ENCODE measurements at regions not wholly inside any gene's neighbourhood (a gene's known extent, or its start where the extent isn't known, plus 50 kb on each side); places are given as distances from the start of the nearest gene placed in this dataset.

- H3K9ac ChIP-seq (ENCODE audit: low read depth, low read length): no peak overlapping the region
- no peak for ATAC-seq (ENCODE audit: insufficient read depth, low read depth)
These were observed 176.5 kb downstream of the PSMG1 start for GRCh38 chr21:39006571-39007311.

GRCh38 chr21:39005502-39005787 lies 177.8 kb downstream of the PSMG1 start:
- TF ChIP-seq EZH2 (IDR thresholded peaks at IDR 0.05; ENCODE audit: borderline replicate concordance, low read depth, low read length, severe bottlenecking): no peak
- no peak for TF ChIP-seq CTCF (IDR thresholded peaks at IDR 0.05; ENCODE audit: borderline replicate concordance, extremely low read depth, low read length, poor library complexity, severe bottlenecking)
- Histone ChIP-seq H3K27ac (ENCODE audit: low read length) (peak overlapping the region; percentile 96), H3K79me2 (ENCODE audit: insufficient read depth, low read length) (no peaks in the 10 kb centered on the region), H2AFZ (ENCODE audit: low read depth, low read length) (no peak overlapping the region; the same call in 1 of the 2 replicates), H3K9me3 (ENCODE audit: insufficient read depth, low read length, severe bottlenecking) (no peaks in the 10 kb centered on the region), H3K4me3 (ENCODE audit: low read depth in 1 of 2, low read length in 2 of 2) (peak overlapping the region in 1 of 2 experiments; percentile 33; a peak in 2 of 4 replicates), H3K4me1 (ENCODE audit: insufficient read depth, low read length) (peaks cover 58% of the 10 kb centered on the region), H3K9ac (ENCODE audit: low read depth, low read length) (peak overlapping the region; percentile 48), H4K20me1 (ENCODE audit: insufficient read depth, low read length) (no peaks in the 10 kb centered on the region), H3K27me3 (ENCODE audit: insufficient read depth, low read length, poor library complexity) (no peaks in the 10 kb centered on the region), H3K4me2 (ENCODE audit: insufficient read depth, low read length) (peak overlapping the region; percentile 53), H3K36me3 (ENCODE audit: insufficient read depth, low read length) (no peaks in the 10 kb centered on the region)
- DNase-seq: no peak
- ATAC-seq (ENCODE audit: insufficient read depth, low read depth): no peak; the same call in 2 of the 3 replicates

More at GRCh38 chr21:39006571-39007311, 176.5 kb downstream of the PSMG1 start:
- Histone ChIP-seq H3K4me1 (ENCODE audit: insufficient read depth, low read length) (peaks cover 54% of the 10 kb centered on the region), H3K79me2 (ENCODE audit: insufficient read depth, low read length) (no peaks in the 10 kb centered on the region), H4K20me1 (ENCODE audit: insufficient read depth, low read length) (no peaks in the 10 kb centered on the region), H2AFZ (ENCODE audit: low read depth, low read length) (no peak overlapping the region), H3K27ac (ENCODE audit: low read length) (peak overlapping the region; percentile 96), H3K36me3 (ENCODE audit: insufficient read depth, low read length) (no peaks in the 10 kb centered on the region), H3K27me3 (ENCODE audit: insufficient read depth, low read length, poor library complexity) (no peaks in the 10 kb centered on the region), H3K9me3 (ENCODE audit: insufficient read depth, low read length, severe bottlenecking) (no peaks in the 10 kb centered on the region), H3K4me2 (ENCODE audit: insufficient read depth, low read length) (no peak overlapping the region), H3K4me3 (ENCODE audit: low read depth in 1 of 2, low read length in 2 of 2) (no peak overlapping the region)
- no peak for TF ChIP-seq EZH2 (IDR thresholded peaks at IDR 0.05; ENCODE audit: borderline replicate concordance, low read depth, low read length, severe bottlenecking)
- no peak for TF ChIP-seq CTCF (IDR thresholded peaks at IDR 0.05; ENCODE audit: borderline replicate concordance, extremely low read depth, low read length, poor library complexity, severe bottlenecking)
- no peak for DNase-seq

- peak; percentile 87 for ATAC-seq (ENCODE audit: insufficient read depth, low read depth)
- H3K4me2 ChIP-seq (ENCODE audit: insufficient read depth, low read length): peak overlapping the region; percentile 53
- H3K79me2 ChIP-seq (ENCODE audit: insufficient read depth, low read length): no peaks in the 10 kb centered on the region
- H3K4me3 ChIP-seq (ENCODE audit: low read depth in 1 of 2, low read length in 2 of 2): peak overlapping the region in 1 of 2 experiments; percentile 33; a peak in 2 of 4 replicates
- H3K4me1 ChIP-seq (ENCODE audit: insufficient read depth, low read length): peaks cover 63% of the 10 kb centered on the region
- peak; percentile 85 for DNase-seq
- H4K20me1 ChIP-seq (ENCODE audit: insufficient read depth, low read length): no peaks in the 10 kb centered on the region
- H2AFZ ChIP-seq (ENCODE audit: low read depth, low read length): peak overlapping the region; percentile 72; the same call in 1 of the 2 replicates
- no peaks in the 10 kb centered on the region for H3K36me3 ChIP-seq (ENCODE audit: insufficient read depth, low read length)
- H3K9me3 ChIP-seq (ENCODE audit: insufficient read depth, low read length, severe bottlenecking): no peaks in the 10 kb centered on the region
- H3K9ac ChIP-seq (ENCODE audit: low read depth, low read length): peak overlapping the region; percentile 55
- TF ChIP-seq CTCF (IDR thresholded peaks at IDR 0.05; ENCODE audit: borderline replicate concordance, extremely low read depth, low read length, poor library complexity, severe bottlenecking) (no peak), EZH2 (IDR thresholded peaks at IDR 0.05; ENCODE audit: borderline replicate concordance, low read depth, low read length, severe bottlenecking) (no peak)
- peak overlapping the region; percentile 96 for H3K27ac ChIP-seq (ENCODE audit: low read length)
- no peaks in the 10 kb centered on the region for H3K27me3 ChIP-seq (ENCODE audit: insufficient read depth, low read length, poor library complexity)
These were observed 178.4 kb downstream of the PSMG1 start for GRCh38 chr21:39004634-39005501.
